H1 (cell line): ENCODE measurements at regions not wholly inside any gene's neighbourhood (a gene's known extent, or its start where the extent isn't known, plus 50 kb on each side); places are given as distances from the start of the nearest gene placed in this dataset.

ENCODE experiments used
- CTCF ChIA-PET: fragments of 300-600 bp; sonication (Branson Sonifier 250); formaldehyde crosslinking; loops from one replicate; lab custom pipeline; 2021; ENCODE audit not compliant: partially characterized antibody; lab: Charles Lee
- POLR2A ChIA-PET: fragments of 300-600 bp; sonication (Branson Sonifier 250); formaldehyde crosslinking; loops from one replicate; lab custom pipeline; 2021; ENCODE audit warnings: inconsistent platforms; ENCODE audit not compliant: partially characterized antibody; lab: Charles Lee
- DNase-seq, 2 experiments: peaks; one replicate each; pipeline versions ENCODE4 v3.0.0 to v3.0.0-alpha.2; 2010 to 2022; ENCODE audit warnings: low spot score in 2 of 2, low read depth in 1 of 2, mixed read lengths in 1 of 2
- FAIRE-seq: peaks from 2 replicates; lab custom pipeline; 2011; peaks lifted over from hg19 to GRCh38; lab: Jason Lieb, UNC
- H2AFZ ChIP-seq: 2 replicates; pipeline ENCODE4 v1.8.1; 2012; ENCODE audit warnings: low read length, inconsistent platforms
- H2AK5ac ChIP-seq: 2 replicates; pipeline ENCODE4 v1.6.1; 2013; ENCODE audit warnings: low read depth, low read length
- H2BK120ac ChIP-seq: replicated peaks from 2 replicates; pipeline ENCODE3; 2013; ENCODE audit warnings: low read depth, low read length, inconsistent platforms
- H2BK12ac ChIP-seq: 2 replicates; pipeline ENCODE4 v1.6.1; 2013; ENCODE audit warnings: low read depth, low read length
- H2BK15ac ChIP-seq: 2 replicates; pipeline ENCODE4 v1.6.1; 2013; ENCODE audit warnings: low read length
- H2BK20ac ChIP-seq: 2 replicates; pipeline ENCODE4 v1.6.1; 2013; ENCODE audit warnings: low read length
- H2BK5ac ChIP-seq: 2 replicates; pipeline ENCODE4 v1.6.1; 2013; ENCODE audit warnings: low read depth, low read length
- H3K14ac ChIP-seq: 2 replicates; pipeline ENCODE4 v1.6.1; 2013; ENCODE audit warnings: inconsistent platforms; ENCODE audit not compliant: insufficient read length
- H3K18ac ChIP-seq: 2 replicates; pipeline ENCODE4 v1.6.1; 2013; ENCODE audit warnings: low read length; ENCODE audit errors: extremely low read depth
- H3K23ac ChIP-seq: 2 replicates; pipeline ENCODE4 v1.6.1; 2013; ENCODE audit warnings: inconsistent platforms; ENCODE audit not compliant: insufficient read length
- H3K23me2 ChIP-seq: 2 replicates; pipeline ENCODE4 v1.6.1; 2013; ENCODE audit warnings: low read depth, low read length
- H3K27ac ChIP-seq: 2 replicates; pipeline ENCODE4 v1.6.1; 2011; ENCODE audit warnings: low read depth, low read length, inconsistent platforms
- H3K27me3 ChIP-seq, 4 experiments: replicated peaks in 1 of 4; 1 replicate in 1 of 4; 2 replicates in 3 of 4; pipeline versions ENCODE4 v1.6.1 to v1.8.1; 2011 to 2013; ENCODE audit warnings: low read length in 3 of 4, mild to moderate bottlenecking in 3 of 4, inconsistent platforms in 2 of 4, mixed read lengths in 2 of 4, moderate library complexity in 1 of 4; ENCODE audit not compliant: control insufficient read depth in 3 of 4, insufficient read depth in 3 of 4; ENCODE audit errors: extremely low read depth in 1 of 4
- H3K36me3 ChIP-seq, 4 experiments: 2 replicates each; pipeline versions ENCODE4 v1.6.1 to v1.8.1; 2011 to 2013; ENCODE audit warnings: mild to moderate bottlenecking in 4 of 4, low read length in 3 of 4, moderate library complexity in 2 of 4, control low read depth in 1 of 4, inconsistent platforms in 1 of 4; ENCODE audit not compliant: insufficient read depth in 4 of 4, control insufficient read depth in 2 of 4
- H3K4ac ChIP-seq: replicated peaks from 2 replicates; pipeline ENCODE3; 2013; ENCODE audit warnings: low read length, low read depth, mixed read lengths, inconsistent platforms; ENCODE audit not compliant: insufficient read length
- H3K4me1 ChIP-seq, 4 experiments: replicated peaks in 1 of 4; 1 replicate in 1 of 4; 2 replicates in 3 of 4; pipeline versions ENCODE4 v1.6.1 to v1.8.1; 2011 to 2013; ENCODE audit warnings: low read length in 3 of 4, inconsistent platforms in 2 of 4, mixed read lengths in 1 of 4; ENCODE audit not compliant: insufficient read depth in 4 of 4, control insufficient read depth in 3 of 4
- H3K4me2 ChIP-seq, 2 experiments: 2 replicates each; pipeline versions ENCODE4 v1.6.1 to v1.8.1; 2011 to 2013; ENCODE audit warnings: low read depth in 2 of 2, low read length in 2 of 2, control low read depth in 1 of 2, inconsistent platforms in 1 of 2, mild to moderate bottlenecking in 1 of 2; ENCODE audit not compliant: insufficient read depth in 1 of 2
- H3K4me3 ChIP-seq, 4 experiments: fragments of 200-600, 300-600 bp in 1 of 4; sonication (generic), shearing (Covaris generic), sonication (Bioruptor Twin) in 1 of 4; 2 replicates each; pipeline versions ENCODE4 v1.5.1 to v1.8.1; 2011 to 2016; ENCODE audit warnings: low read length in 4 of 4, low read depth in 3 of 4, control low read depth in 2 of 4, inconsistent platforms in 2 of 4, mild to moderate bottlenecking in 2 of 4, mixed read lengths in 1 of 4, moderate library complexity in 1 of 4; ENCODE audit not compliant: insufficient read depth in 2 of 4; ENCODE audit errors: extremely low read depth in 1 of 4
- H3K56ac ChIP-seq: replicated peaks from 2 replicates; pipeline ENCODE3; 2013; ENCODE audit warnings: low read depth, mild to moderate bottlenecking, mixed read lengths, low read length, inconsistent platforms; ENCODE audit not compliant: insufficient read length
- H3K79me1 ChIP-seq: 2 replicates; pipeline ENCODE4 v1.6.1; 2013; ENCODE audit warnings: low read depth, low read length, control low read depth
- H3K79me2 ChIP-seq, 2 experiments: 2 replicates each; pipeline versions ENCODE4 v1.6.1 to v1.8.1; 2012 to 2013; ENCODE audit warnings: low read length in 2 of 2, mild to moderate bottlenecking in 2 of 2, inconsistent platforms in 1 of 2; ENCODE audit not compliant: insufficient read depth in 2 of 2, control insufficient read depth in 1 of 2
- H3K9ac ChIP-seq, 4 experiments: replicated peaks in 1 of 4; 1 replicate in 1 of 4; 2 replicates in 3 of 4; pipeline versions ENCODE4 v1.6.1 to v1.8.1; 2011 to 2013; ENCODE audit warnings: low read depth in 3 of 4, low read length in 3 of 4, control low read depth in 2 of 4, mild to moderate bottlenecking in 2 of 4, moderate library complexity in 2 of 4, inconsistent platforms in 1 of 4; ENCODE audit errors: extremely low read depth in 1 of 4
- H3K9me3 ChIP-seq, 2 experiments: 2 replicates each; pipeline versions ENCODE4 v1.6.1 to v1.8.1; 2012 to 2013; ENCODE audit warnings: mild to moderate bottlenecking in 2 of 2, moderate library complexity in 2 of 2, control low read depth in 1 of 2, inconsistent platforms in 1 of 2, low read depth in 1 of 2, low read length in 1 of 2, mixed read lengths in 1 of 2; ENCODE audit not compliant: insufficient read depth in 2 of 2
- H4K20me1 ChIP-seq, 2 experiments: replicated peaks in 1 of 2; 2 replicates each; pipeline versions ENCODE3 to v1.8.1; 2011 to 2013; ENCODE audit warnings: inconsistent platforms in 2 of 2, low read length in 2 of 2, mild to moderate bottlenecking in 1 of 2; ENCODE audit not compliant: insufficient read depth in 2 of 2, control insufficient read depth in 1 of 2
- H4K5ac ChIP-seq: 2 replicates; pipeline ENCODE4 v1.6.1; 2013; ENCODE audit warnings: low read length, low read depth, mixed read lengths, inconsistent platforms; ENCODE audit not compliant: insufficient read length
- H4K8ac ChIP-seq: 2 replicates; pipeline ENCODE4 v1.8.0; 2013; ENCODE audit warnings: mild to moderate bottlenecking, moderate library complexity, low read length, inconsistent platforms; ENCODE audit not compliant: insufficient read depth; ENCODE audit errors: extremely low read depth
- H4K91ac ChIP-seq: replicated peaks from 2 replicates; pipeline ENCODE3; 2013; ENCODE audit warnings: low read length, mixed read lengths, inconsistent platforms; ENCODE audit not compliant: insufficient read length
- GTF2F1 ChIP-seq: IDR thresholded peaks from 2 replicates; pipeline ENCODE4 v1.6.1; 2012; ENCODE audit warnings: low read depth, low read length, improper control_type of control experiment, borderline replicate concordance
- JUND ChIP-seq: IDR thresholded peaks from 2 replicates; pipeline ENCODE4 v1.6.1; 2011; ENCODE audit warnings: mild to moderate bottlenecking, improper control_type of control experiment, low read length
- WGBS, 2 experiments: shearing (Covaris generic) in 1 of 2; methylation state at CpG; one replicate each; pipeline versions ENCODE4 v1.1.6 to v1.1.7; 2013 to 2015; ENCODE audit warnings: low lambda C conversion rate in 2 of 2, mixed read lengths in 2 of 2, inconsistent platforms in 1 of 2, low coverage in 1 of 2, missing lambda C conversion rate in 1 of 2; ENCODE audit not compliant: insufficient replicate concordance in 2 of 2, insufficient coverage in 1 of 2, insufficient read length in 1 of 2; ENCODE audit errors: extremely low coverage in 1 of 2, missing lambda C conversion rate in 1 of 2; 5-methylcytosine and 5-hydroxymethylcytosine counted together
- TF ChIP-seq, protein P1 (sequence below): IDR thresholded peaks from 2 replicates; pipeline ENCODE4 v1.6.1; 2012; ENCODE audit warnings: inconsistent platforms

DNA sequence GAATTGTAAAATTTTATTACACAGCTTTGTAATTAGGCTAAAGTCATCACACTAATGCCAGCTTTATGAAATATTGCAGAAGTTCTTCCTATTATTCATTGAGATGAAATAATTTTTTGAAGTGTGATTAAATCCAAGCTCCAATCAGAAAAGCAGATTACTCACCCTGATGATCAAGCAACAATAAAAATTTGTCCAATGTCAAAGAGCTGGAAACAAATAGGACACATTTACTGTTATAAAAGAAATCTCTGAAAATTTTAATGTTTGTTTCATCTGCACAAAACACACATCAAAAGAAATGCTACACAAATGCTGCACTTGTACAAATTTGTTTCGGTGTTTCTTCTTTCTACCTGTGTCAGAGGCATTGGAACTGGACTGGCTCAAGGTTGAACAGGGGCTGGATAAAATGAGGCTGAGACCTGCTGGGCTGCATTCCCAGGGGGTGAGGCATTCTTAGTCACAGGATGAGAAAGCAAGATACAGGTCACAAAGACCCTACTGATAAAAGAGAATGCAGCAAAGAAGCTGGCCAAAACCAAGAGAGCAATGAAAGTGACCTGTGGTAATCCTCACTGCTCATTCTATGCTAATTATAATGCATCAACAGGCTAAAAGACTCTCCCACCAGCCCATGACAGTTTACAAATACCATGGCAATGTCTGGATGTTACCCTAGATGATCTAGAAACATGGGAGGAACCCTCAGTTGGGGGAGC lies 78.3 kb downstream of the GASK1B start:
- FAIRE-seq: no peak
- no peak overlapping the region for H2BK120ac ChIP-seq
- ChIA-PET CTCF (interaction anchor here (1.3 kb wide), 1 partner anchor 23 kb away, joined by 4 read pairs; no protein-coding TSS in a partner anchor), POLR2A (no interaction called here)
- H3K23me2 ChIP-seq: no peaks in the 10 kb centered on the region
- H3K4me2 ChIP-seq: no peak overlapping the region
- H2BK15ac ChIP-seq: no peak overlapping the region
- 100% methylated on average over 1 of the region's 1 CpG; no CpG with 5 or more reads in 1 of the 2 experiments for WGBS, 2 experiments
- no peak overlapping the region for H3K23ac ChIP-seq
- 0 out of 2 replicates have a peak, but pooled peaks have one; percentile 10 for TF ChIP-seq JUND
- TF ChIP-seq, protein P1, sequence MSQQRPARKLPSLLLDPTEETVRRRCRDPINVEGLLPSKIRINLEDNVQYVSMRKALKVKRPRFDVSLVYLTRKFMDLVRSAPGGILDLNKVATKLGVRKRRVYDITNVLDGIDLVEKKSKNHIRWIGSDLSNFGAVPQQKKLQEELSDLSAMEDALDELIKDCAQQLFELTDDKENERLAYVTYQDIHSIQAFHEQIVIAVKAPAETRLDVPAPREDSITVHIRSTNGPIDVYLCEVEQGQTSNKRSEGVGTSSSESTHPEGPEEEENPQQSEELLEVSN: no peak
- TF ChIP-seq GTF2F1: no peak
- H2BK12ac ChIP-seq: no peak overlapping the region
- no peaks in the 10 kb centered on the region; a peak in 1 of 7 replicates for H3K4me1 ChIP-seq
- no peak overlapping the region for H4K91ac ChIP-seq
- H3K4me3 ChIP-seq: no peak overlapping the region
- H3K9ac ChIP-seq: no peak overlapping the region
- 0 out of 2 replicates have a peak overlapping the region, but pooled peaks have one; percentile 16 for H2BK20ac ChIP-seq
- H3K27ac ChIP-seq: no peak overlapping the region
- no peaks in the 10 kb centered on the region for H3K79me2 ChIP-seq
- H3K14ac ChIP-seq: no peak overlapping the region
- H2AK5ac ChIP-seq: no peak overlapping the region
- no peak overlapping the region for H2BK5ac ChIP-seq
- H4K5ac ChIP-seq: no peak overlapping the region
- H3K27me3 ChIP-seq: no peaks in the 10 kb centered on the region
- H2AFZ ChIP-seq: no peak overlapping the region
- H3K56ac ChIP-seq: no peak overlapping the region
- no peak for DNase-seq
- H3K4ac ChIP-seq: no peak overlapping the region
- no peaks in the 10 kb centered on the region for H4K20me1 ChIP-seq
- no peak overlapping the region for H3K18ac ChIP-seq
- H4K8ac ChIP-seq: no peak overlapping the region
- H3K79me1 ChIP-seq: no peaks in the 10 kb centered on the region
- no peaks in the 10 kb centered on the region for H3K9me3 ChIP-seq
- no peaks in the 10 kb centered on the region for H3K36me3 ChIP-seq
